ENCODE measurements at regions not wholly inside any gene's neighbourhood (a gene's known extent, or its start where the extent isn't known, plus 50 kb on each side); places are given as distances from the start of the nearest gene placed in this dataset.
"Not testable (repeated sequence)": the region's sequence is repeated elsewhere in the genome, so short reads cannot be mapped to it uniquely, and the experiment has no call there.

DNA sequence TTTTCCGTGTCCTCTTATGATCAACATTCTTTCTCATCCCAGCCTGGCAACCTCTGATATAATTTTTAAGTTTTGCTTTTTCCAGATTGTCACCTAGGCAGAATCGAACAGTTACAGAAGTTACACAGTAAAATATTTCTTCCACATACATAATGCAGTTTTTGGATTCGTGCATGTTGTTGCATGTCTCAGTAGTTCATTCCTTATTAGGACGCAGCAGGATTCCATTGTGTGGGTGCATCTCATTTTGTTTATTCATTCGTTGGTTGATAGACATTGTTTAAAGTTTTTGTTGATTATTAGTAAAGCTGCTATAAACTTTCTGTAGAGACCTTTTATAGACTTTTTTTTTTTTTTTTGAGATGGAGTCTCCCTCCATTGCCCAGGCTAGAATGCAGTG, 284.3 kb upstream of the FERMT1 start:
- no peak for DNase-seq

- no peak for DNase-seq
These were observed 279.2 kb upstream of the FERMT1 start for GRCh38 chr20:6401893-6402557.

DNA sequence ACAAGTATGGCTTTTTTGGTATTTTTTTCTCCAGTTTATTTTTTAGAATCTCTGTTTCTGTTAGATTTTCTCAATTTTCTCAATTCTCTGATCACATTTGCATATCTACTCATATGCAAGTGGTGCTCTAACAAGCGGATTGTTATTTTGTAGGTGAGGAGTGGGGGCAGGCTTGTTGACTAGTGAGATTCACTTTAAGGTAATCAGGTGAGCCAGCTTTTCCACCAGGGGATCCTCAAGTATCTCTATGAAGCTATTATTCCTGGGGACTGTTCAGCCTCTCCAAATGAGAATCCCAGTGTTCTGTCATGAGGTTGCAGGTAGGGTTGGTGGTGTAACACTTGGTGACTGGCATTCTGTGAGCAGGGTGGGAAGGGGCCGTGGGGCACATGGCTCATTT, 274.3 kb upstream of the FERMT1 start:
- no peak for DNase-seq

DNA sequence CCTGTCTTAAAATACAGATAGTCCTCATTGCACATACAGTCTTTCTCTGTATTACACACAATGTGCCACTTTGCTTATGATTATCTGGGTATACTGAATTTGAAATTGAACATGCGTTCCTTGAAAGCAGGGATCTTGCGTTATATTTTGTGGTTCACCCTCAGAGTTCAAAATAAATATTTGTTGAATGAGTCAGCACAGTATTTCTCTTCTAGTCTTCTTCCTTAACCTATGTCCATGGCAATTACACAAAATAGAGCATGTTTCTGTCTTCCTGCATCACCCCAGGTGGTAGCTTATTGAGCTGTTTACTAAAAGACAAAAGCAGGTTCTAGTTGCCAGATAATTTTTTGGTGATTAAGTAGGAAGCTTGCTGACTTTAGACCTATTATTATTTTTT, 272.9 kb upstream of the FERMT1 start:
- no peak for DNase-seq

DNA sequence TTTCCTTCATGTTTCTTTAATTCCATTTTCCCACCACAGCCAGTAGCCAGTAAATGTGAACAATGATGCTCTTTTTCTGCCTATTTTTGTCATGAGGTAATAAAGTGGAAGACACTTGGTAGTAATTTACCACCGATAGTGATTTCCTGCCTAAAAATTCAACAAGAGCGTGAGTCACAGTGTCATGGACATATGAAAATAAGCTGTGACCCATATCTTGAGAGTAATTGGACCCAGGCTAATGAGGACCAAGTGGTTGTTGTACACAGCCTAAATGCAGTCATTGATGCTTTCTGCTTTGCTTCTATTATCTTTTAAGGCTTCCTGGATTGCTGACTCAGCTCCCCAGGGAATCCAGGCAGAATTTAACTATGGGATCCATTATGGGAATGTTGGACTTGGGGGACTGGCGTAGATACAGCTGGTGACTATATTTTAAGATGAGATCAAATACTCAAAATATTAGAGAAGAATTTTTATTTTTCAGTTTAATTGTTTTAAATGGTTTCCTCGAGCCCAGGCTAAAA, 265.9 kb upstream of the FERMT1 start:
- no peak for DNase-seq

DNA sequence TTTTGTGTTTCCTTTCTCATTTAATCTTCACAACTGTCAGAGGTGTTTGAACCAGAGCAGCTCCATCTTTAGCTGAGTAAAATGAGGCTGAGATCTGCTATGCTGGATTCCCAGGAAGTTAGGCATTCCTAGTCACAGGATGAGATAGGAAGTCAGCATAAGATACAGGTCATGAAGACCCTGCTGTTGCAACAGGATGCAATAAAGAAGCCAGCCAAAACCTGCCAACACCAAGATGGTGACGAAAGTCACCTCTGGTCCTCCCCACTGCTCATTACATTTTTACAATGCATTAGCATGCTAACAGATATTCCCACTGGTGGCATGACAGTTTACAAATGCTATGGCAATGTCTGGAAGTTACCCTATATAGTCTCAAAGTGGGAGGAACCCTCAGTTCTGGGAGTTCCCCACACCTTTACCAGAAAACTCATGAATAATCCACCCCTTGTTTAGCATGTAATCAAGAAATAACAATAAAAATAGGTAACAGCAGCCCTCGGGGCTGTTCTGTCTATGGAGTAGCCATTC, 262.2 kb upstream of the FERMT1 start:
- DNase-seq: no peak

DNA sequence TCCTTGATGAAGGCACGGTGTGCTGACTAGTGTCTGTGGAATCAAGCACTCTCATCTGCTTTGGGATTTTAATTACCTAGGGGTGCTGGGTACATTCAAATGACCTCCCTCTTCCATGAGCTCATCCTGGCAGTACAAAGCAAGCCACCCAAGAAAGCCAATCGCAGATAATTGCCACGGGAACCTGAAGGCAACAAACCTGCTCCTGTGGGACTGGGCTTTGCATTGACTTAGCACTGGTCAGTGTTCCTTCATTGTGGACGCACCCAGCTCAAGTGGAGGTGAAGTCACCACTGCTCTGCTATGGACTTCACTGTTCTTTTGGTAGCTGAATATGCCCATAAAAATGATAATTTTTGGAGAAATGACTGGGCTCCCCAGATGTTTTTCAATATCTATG, 261.6 kb upstream of the FERMT1 start:
- DNase-seq: no peak

DNA sequence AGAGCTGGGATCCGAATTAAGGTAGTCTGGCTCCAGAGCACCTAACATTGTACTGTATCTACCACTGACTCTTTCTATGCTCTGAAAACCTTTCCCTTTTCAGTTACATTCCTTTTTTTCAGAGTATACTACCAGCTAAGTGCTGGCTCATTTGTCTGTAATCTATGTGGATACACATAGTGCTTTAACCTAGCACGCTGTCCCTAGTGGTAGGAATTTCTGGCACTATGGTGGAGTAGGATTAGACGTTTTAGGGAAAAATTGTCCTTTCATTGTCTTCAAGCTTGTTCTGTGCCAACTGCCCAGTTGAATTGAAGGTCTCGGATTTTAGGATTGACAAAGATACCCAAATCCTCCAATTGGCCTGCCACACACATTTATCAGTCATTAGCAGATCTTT, 259.1 kb upstream of the FERMT1 start:
- DNase-seq: no peak

DNA sequence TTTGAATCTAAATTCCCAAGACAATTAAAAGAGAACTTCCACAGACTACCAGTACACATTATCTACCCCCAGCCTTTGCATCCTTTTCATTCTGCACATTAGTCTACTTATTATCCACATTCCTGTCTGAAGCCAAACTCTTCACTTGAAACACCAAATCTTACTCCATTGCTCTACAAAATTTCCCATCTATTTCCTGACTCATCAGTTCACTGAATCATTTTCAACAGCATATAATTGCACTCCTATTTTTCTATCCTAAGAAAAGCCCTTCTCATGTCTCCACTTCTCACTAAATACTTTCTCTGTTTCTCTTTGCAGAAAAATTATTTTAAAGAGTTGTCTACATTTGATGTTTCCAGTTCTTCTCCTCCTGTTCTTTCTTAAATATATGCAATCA, 239.4 kb upstream of the FERMT1 start:
- no peak for DNase-seq

DNA sequence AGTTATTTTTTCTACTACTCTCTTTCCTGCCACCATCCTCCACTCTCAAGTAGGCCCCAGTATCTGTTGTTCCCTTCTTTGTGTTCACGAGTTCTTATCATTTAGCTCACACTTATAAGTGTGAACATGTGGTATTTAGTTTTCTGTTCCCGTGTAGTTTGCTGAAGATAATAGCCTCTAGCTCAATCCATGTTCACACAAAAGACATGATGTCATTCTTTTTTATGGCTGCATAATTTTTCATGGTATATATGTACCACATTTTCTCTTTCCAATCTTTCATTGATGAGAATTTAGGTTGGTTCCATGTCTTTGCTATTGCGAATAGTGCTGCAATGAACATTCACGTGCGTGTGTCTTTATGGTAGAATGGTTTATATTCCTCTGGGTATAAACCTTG, 237.9 kb upstream of the FERMT1 start:
- DNase-seq: no peak

DNA sequence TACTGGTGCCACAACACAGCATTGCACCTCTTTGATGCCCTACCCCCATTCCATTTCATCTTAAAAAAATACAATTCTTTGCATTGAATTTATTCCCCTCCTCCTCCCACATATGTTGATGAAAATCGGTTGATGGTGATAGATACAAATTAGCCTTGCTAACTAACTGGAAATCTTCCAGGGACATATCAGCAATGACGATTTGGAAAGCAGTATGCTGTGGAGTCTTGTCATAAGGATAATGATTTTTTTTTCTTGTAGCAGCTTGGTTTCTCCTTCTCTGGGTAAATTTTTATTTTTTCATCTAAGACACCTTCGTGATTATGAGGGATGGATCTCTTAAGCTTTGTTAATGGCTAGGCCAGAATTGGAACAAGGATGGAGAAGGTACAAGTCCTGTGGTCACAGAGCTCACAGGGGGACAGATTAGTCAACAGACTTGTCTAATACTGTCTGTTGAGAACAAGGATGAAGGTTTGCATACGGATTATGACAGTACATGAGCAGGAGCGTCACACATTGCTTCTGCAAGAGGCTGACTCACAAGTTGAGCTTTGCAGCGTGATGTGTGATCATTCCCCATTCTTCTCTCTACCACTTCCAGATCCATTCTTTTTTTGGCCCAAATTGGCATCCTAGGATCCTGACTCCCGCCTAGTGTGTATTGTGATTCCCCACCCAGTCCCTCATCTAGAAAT, 233.1 kb upstream of the FERMT1 start:
- no peak for DNase-seq

- no peak for DNase-seq
These were observed 226.1 kb upstream of the FERMT1 start for GRCh38 chr20:6348908-6349307.

GRCh38 chr20:6347916-6348315, 225.1 kb upstream of the FERMT1 start:
- no peak for DNase-seq

GRCh38 chr20:6341491-6341890, 218.7 kb upstream of the FERMT1 start:
- no peak for DNase-seq

- DNase-seq: no peak
These were observed 216.3 kb upstream of the FERMT1 start for GRCh38 chr20:6339176-6339575.

DNA sequence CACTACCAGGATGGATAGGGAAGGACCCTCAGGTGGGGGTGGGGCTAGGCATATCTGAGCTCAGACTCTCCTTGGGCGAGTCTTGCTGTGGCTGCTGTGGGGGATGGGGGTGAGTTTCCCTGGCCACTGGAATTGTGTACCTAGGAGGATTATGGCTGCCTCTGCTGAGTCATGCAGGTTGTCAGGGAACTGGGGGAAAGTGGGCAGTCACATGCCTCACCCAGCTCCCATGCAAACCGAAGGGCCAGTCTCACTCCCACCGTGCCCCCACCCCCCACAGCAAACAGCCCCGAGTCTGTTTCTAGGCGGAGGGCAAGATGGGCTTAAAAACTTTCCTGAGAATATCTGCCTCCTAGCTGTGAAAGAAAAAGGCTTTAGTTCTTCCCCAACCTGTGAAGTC, 210.3 kb upstream of the FERMT1 start:
- no peak for DNase-seq

- not testable (repeated sequence) for DNase-seq
These were observed 198.4 kb upstream of the FERMT1 start for GRCh38 chr20:6321235-6321634.

GRCh38 chr20:6311841-6312655, 189.2 kb upstream of the FERMT1 start:
- DNase-seq: no peak

DNA sequence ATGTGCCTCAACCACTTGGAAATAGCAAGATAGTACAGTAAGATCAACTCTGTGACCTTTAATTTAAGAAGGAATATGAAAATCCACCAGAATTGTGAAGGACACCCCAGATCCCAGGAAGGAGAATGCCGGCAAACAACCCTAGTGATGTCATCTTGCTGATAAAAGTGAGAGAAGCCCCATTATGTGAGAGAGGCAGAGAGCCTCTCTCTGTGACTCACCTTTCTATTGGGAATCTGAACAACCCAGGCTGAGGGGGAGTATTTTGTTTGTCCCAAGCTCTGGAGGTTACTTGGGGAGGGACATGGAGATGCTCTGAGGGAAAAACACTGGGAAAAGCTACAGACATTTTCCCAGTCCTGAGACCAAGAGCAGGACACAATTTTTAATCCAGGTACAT, 188.3 kb upstream of the FERMT1 start:
- DNase-seq: no peak

GRCh38 chr20:6305536-6305935, 182.7 kb upstream of the FERMT1 start:
- DNase-seq: no peak

DNA sequence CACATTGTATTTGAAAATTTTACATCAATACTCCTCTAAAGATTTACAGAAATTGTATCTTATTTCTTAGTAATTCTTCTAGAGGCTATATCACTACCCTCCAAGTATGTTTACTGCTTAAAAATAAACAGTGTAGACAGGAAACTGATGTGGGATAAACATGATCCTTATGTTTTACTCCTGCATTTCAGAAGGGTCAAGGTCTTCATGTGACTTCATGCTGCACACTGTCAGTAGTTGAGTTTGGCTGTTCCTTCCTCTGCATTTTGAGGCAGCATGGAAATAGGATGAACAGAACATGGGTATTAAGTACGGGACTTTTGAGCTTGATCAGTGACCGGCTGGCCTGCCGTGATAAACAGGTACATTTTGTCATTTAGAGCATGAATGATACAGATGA, 179.2 kb upstream of the FERMT1 start:
- no peak for DNase-seq

DNA sequence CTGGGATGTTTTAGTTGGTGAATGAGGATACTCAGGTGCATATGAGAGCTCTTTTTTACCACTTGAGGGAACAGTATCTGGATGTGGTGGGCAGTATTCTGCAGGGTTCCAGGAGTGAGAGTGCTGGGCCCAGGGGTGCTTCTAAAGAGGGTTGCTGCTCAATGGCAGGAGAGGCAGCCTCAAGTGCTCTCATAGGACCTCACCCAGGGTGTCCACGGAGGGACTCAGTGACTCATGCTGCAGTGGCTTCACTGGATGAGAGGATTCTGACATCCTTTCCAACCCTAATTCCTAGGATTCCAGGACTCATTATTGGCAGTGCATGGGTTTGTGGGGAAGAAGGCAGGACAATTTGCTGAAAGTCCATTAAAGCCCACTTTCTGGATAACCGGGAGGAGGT, 176.6 kb upstream of the FERMT1 start:
- DNase-seq: no peak

GRCh38 chr20:6298049-6298448, 175.2 kb upstream of the FERMT1 start:
- DNase-seq: no peak

DNA sequence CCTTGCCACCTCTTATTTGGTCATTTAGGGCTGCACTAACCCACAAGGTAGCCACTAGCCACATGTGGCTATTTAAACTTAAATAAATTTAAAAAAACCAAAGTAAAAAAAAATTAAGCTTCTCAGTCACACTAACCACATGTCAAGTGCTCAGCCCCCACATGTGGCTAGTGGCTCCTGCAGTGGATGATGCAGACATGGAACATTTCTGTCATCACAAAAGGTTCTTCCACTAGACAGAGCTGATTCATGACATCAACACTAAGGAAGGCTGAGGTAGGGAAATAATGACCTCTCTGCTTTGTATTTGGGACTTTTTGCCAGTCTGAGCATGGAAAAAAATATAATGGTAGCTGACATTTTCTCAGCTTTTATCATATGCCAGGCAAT, 173.0 kb upstream of the FERMT1 start:
- DNase-seq: no peak

All from DMS79 treated with DMSO at 0.1 percent for 48 hours (cell line).